ENCODE measurements at regions not wholly inside any gene's neighbourhood (a gene's known extent, or its start where the extent isn't known, plus 50 kb on each side); places are given as distances from the start of the nearest gene placed in this dataset.

GRCh38 chr5:93850311-93850710 lies 108.9 kb upstream of the POU5F2 start (continued):
- TF ChIP-seq GABPA (IDR thresholded peaks at IDR 0.05; ENCODE audit: borderline replicate concordance, insufficient read depth, low read length), result no peak
- no peak for TF ChIP-seq CBX8 (IDR thresholded peaks at IDR 0.05; ENCODE audit: borderline replicate concordance, low read depth, low read length)
- TF ChIP-seq SIN3A (conservative IDR thresholded peaks at IDR 0.05 in 1 of 2, IDR thresholded peaks at IDR 0.05 in 1 of 2; ENCODE audit: low read depth in 1 of 2, low read length in 2 of 2), result no peak
- TF ChIP-seq TBP (IDR thresholded peaks at IDR 0.05; ENCODE audit: low read depth, low read length), result no peak

Data from H1 (cell line).